Parathyroid adenoma (tissue), 2 donors: ENCODE measurements at regions not wholly inside any gene's neighbourhood (a gene's known extent, or its start where the extent isn't known, plus 50 kb on each side); places are given as distances from the start of the nearest gene placed in this dataset.

Experiments
- H2AFZ ChIP-seq: fragments of 300-600 bp; sonication (generic); one replicate; pipeline ENCODE4 v1.7.0; 2017; ENCODE audit warnings: antibody characterized with exemption, mild to moderate bottlenecking
- H3K27ac ChIP-seq: fragments of 300-600 bp; sonication (generic); one replicate; pipeline ENCODE4 v1.7.0; 2017
- H3K27me3 ChIP-seq: fragments of 300-600 bp; sonication (generic); one replicate; pipeline ENCODE4 v1.7.0; 2017; ENCODE audit warnings: low read length; ENCODE audit not compliant: control insufficient read depth, insufficient read depth
- H3K36me3 ChIP-seq: fragments of 300-600 bp; sonication (generic); one replicate; pipeline ENCODE4 v1.7.0; 2017; ENCODE audit warnings: low read length; ENCODE audit not compliant: control insufficient read depth, insufficient read depth
- H3K4me1 ChIP-seq: fragments of 300-600 bp; sonication (generic); one replicate; pipeline ENCODE4 v1.7.0; 2017; ENCODE audit warnings: control low read depth
- H3K4me2 ChIP-seq: fragments of 300-600 bp; sonication (generic); one replicate; pipeline ENCODE4 v1.7.0; 2017; ENCODE audit warnings: low read length
- H3K4me3 ChIP-seq: fragments of 300-600 bp; sonication (generic); one replicate; pipeline ENCODE4 v1.7.0; 2017; ENCODE audit warnings: low read depth, low read length
- H3K79me2 ChIP-seq: fragments of 300-600 bp; sonication (generic); one replicate; pipeline ENCODE4 v1.7.0; 2017; ENCODE audit warnings: control low read depth
- H3K9ac ChIP-seq: fragments of 300-600 bp; sonication (generic); one replicate; pipeline ENCODE4 v1.7.0; 2017; ENCODE audit warnings: mild to moderate bottlenecking
- H3K9me3 ChIP-seq: fragments of 300-600 bp; sonication (generic); one replicate; pipeline ENCODE4 v1.7.0; 2017; ENCODE audit warnings: low read length; ENCODE audit not compliant: control insufficient read depth
- TF ChIP-seq, protein P1 (sequence below): fragments of 300-600 bp; sonication (generic); IDR thresholded peaks from one replicate; pipeline ENCODE4 v1.7.0; 2017; ENCODE audit warnings: antibody characterized with exemption, mild to moderate bottlenecking
- donor health status: primary hyperparathyroidism.

DNA sequence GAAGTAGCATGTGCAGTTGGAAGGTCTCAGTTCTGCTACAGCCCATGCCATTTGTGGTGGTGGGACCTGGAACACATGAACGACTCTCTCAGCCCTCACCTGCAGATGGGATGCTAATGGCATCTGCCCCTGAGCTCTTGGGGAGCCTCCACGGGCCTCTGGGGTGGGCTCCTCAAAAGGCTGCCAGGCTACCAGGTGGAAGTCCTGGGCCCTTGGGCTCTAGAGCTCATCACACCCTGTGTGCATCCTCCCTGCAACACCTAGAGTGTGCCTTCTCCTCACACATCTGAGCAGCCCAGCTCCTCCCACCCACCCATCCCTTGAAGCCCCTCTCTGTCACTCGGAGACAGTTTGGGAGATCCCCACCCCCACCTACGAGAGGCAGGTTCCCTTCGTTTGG, 231.8 kb upstream of the MYT1L start:
- Histone ChIP-seq H3K4me3 (no peak overlapping the region), H2AFZ (no peak overlapping the region), H3K36me3 (no peaks in the 10 kb centered on the region), H3K9ac (no peak overlapping the region), H3K4me2 (no peak overlapping the region), H3K27me3 (no peaks in the 10 kb centered on the region), H3K4me1 (no peaks in the 10 kb centered on the region), H3K79me2 (no peaks in the 10 kb centered on the region), H3K27ac (no peak overlapping the region), H3K9me3 (no peaks in the 10 kb centered on the region)
- TF ChIP-seq, protein P1, sequence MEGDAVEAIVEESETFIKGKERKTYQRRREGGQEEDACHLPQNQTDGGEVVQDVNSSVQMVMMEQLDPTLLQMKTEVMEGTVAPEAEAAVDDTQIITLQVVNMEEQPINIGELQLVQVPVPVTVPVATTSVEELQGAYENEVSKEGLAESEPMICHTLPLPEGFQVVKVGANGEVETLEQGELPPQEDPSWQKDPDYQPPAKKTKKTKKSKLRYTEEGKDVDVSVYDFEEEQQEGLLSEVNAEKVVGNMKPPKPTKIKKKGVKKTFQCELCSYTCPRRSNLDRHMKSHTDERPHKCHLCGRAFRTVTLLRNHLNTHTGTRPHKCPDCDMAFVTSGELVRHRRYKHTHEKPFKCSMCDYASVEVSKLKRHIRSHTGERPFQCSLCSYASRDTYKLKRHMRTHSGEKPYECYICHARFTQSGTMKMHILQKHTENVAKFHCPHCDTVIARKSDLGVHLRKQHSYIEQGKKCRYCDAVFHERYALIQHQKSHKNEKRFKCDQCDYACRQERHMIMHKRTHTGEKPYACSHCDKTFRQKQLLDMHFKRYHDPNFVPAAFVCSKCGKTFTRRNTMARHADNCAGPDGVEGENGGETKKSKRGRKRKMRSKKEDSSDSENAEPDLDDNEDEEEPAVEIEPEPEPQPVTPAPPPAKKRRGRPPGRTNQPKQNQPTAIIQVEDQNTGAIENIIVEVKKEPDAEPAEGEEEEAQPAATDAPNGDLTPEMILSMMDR: no peak

- TF ChIP-seq, protein P1: no peak
- no peak overlapping the region for H3K27ac ChIP-seq
- no peak overlapping the region for H3K4me2 ChIP-seq
- H3K27me3 ChIP-seq: no peaks in the 10 kb centered on the region
- H3K4me1 ChIP-seq: no peaks in the 10 kb centered on the region
- no peaks in the 10 kb centered on the region for H3K36me3 ChIP-seq
- no peak overlapping the region for H2AFZ ChIP-seq
- no peaks in the 10 kb centered on the region for H3K9me3 ChIP-seq
- H3K9ac ChIP-seq: no peak overlapping the region
- H3K79me2 ChIP-seq: no peaks in the 10 kb centered on the region
- H3K4me3 ChIP-seq: no peak overlapping the region
Measured at GRCh38 chr2:2561346-2562095, 230.4 kb upstream of the MYT1L start.

DNA sequence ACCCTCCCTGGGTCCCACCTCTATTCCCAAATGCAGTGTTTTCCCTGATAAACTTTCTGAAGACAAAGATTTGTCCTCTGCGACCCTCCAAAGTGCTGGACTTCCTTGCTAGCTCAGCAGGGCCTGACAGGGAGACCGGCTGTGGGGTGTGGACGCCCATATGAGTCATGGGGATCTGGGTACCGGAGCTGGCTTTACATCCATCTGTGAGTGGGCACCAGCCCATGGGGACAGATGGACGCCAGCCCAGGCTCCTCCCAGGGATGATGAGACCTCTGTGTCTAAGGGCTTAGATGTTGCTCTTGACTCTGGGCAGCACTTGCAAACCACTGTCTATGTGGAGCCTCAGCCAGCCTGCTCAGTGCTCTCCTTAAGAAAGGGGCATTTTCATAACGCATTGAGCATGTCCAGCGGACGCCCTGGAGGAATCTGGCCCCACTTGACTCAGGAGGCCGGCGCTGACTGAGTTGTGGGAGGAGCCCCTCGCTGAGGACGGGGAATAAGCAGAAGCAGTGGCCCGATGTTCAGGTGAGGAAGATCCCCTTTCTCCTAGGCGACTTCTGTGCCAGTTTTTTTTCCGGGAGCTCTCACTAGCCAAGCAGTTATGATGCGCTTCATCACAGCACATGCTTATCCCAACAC, 229.4 kb upstream of the MYT1L start:
- no peak overlapping the region for H3K4me2 ChIP-seq
- H3K36me3 ChIP-seq: no peaks in the 10 kb centered on the region
- H3K9ac ChIP-seq: no peak overlapping the region
- H2AFZ ChIP-seq: no peak overlapping the region
- no peaks in the 10 kb centered on the region for H3K27me3 ChIP-seq
- H3K79me2 ChIP-seq: no peaks in the 10 kb centered on the region
- H3K4me1 ChIP-seq: no peaks in the 10 kb centered on the region
- H3K4me3 ChIP-seq: no peak overlapping the region
- no peaks in the 10 kb centered on the region for H3K9me3 ChIP-seq
- H3K27ac ChIP-seq: no peak overlapping the region
- TF ChIP-seq, protein P1: no peak

DNA sequence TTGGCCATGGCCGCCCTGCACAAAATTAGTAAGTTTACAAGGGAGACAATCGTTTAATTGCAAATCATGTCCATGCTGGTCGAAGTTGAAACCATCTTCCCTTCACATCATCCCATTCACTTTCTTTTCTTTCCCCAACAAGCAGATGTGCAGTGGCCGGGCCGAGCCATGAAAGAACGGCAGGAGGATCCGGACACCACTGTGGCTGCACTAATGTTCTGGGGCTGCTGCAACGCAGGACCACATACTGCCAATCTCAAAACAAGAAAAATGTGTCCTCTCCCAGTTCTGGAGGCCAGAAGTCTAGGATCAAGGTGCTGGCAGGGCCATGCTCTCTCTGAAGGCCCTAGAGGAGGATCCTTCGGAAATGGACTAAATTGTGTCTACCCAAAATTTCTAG, 227.4 kb upstream of the MYT1L start:
- TF ChIP-seq, protein P1: no peak
- H3K4me2 ChIP-seq: no peak overlapping the region
- H3K27ac ChIP-seq: no peak overlapping the region
- H3K9me3 ChIP-seq: no peaks in the 10 kb centered on the region
- no peaks in the 10 kb centered on the region for H3K27me3 ChIP-seq
- H3K79me2 ChIP-seq: no peaks in the 10 kb centered on the region
- H2AFZ ChIP-seq: no peak overlapping the region
- no peak overlapping the region for H3K4me3 ChIP-seq
- no peaks in the 10 kb centered on the region for H3K4me1 ChIP-seq
- H3K9ac ChIP-seq: no peak overlapping the region
- H3K36me3 ChIP-seq: no peaks in the 10 kb centered on the region
